A673 (cell line): ENCODE measurements at regions not wholly inside any gene's neighbourhood (a gene's known extent, or its start where the extent isn't known, plus 50 kb on each side); places are given as distances from the start of the nearest gene placed in this dataset.

ENCODE experiments used
- BruUV-seq: library from RNA; stranded (reverse); fragments of 400-500 nt; replicated peaks from 2 replicates; lab custom pipeline; 2021; lab: Mats Ljungman, UMichigan
- CTCF ChIA-PET: fragments of 300-600 bp; sonication (Branson Sonifier 250); formaldehyde crosslinking; loops from one replicate; lab custom pipeline; 2022; ENCODE audit warnings: antibody characterized with exemption; lab: Charles Lee
- POLR2A ChIA-PET: fragments of 300-600 bp; sonication (Branson Sonifier 250); formaldehyde crosslinking; loops from one replicate; lab custom pipeline; 2022; ENCODE audit warnings: antibody characterized with exemption; ENCODE audit not compliant: low non-redundant PET; lab: Charles Lee
- DNase-seq: peaks from one replicate; pipeline ENCODE4 v3.0.0-alpha.2; 2015; ENCODE audit warnings: low spot score
- H3K27ac ChIP-seq: fragments of 200-600 bp; sonication (generic); 2 replicates; pipeline ENCODE4 v1.5.1; 2016; ENCODE audit warnings: mixed run types, low read depth, mild to moderate bottlenecking, mixed read lengths, antibody characterized with exemption, low read length; ENCODE audit not compliant: poor library complexity, severe bottlenecking
- H3K27me3 ChIP-seq: fragments of 200-600 bp; sonication (generic); replicated peaks from 2 replicates; pipeline ENCODE4 v1.6.1; 2017; ENCODE audit warnings: mixed run types, low read depth, mild to moderate bottlenecking, mixed read lengths, antibody characterized with exemption, low read length; ENCODE audit not compliant: insufficient read depth, poor library complexity
- H3K36me3 ChIP-seq: fragments of 200-600 bp; sonication (generic); 2 replicates; pipeline ENCODE4 v1.6.1; 2016; ENCODE audit warnings: mixed run types, mild to moderate bottlenecking, mixed read lengths, antibody characterized with exemption, low read length; ENCODE audit not compliant: insufficient read depth, poor library complexity, severe bottlenecking
- H3K4me1 ChIP-seq: fragments of 200-600 bp; sonication (generic); 2 replicates; pipeline ENCODE4 v1.6.1; 2017; ENCODE audit warnings: mixed run types, mild to moderate bottlenecking, mixed read lengths, antibody characterized with exemption, low read length; ENCODE audit not compliant: insufficient read depth, poor library complexity, severe bottlenecking
- H3K4me3 ChIP-seq: fragments of 200-600 bp; sonication (generic); 2 replicates; pipeline ENCODE4 v1.5.1; 2016; ENCODE audit warnings: low read depth, mixed run types, mild to moderate bottlenecking, mixed read lengths, low read length; ENCODE audit not compliant: poor library complexity, severe bottlenecking
- H3K9me3 ChIP-seq: fragments of 200-600 bp; sonication (generic); 2 replicates; pipeline ENCODE4 v1.6.1; 2016; ENCODE audit warnings: mixed run types, low read depth, mild to moderate bottlenecking, mixed read lengths, antibody characterized with exemption, low read length; ENCODE audit not compliant: poor library complexity, severe bottlenecking
- CTCF ChIP-seq: fragments of 300-800, 200-600 bp; sonication (generic); conservative IDR thresholded peaks from 2 replicates; pipeline ENCODE4 v1.5.1; 2017; ENCODE audit warnings: low read depth, mild to moderate bottlenecking, antibody characterized with exemption, low read length, moderate library complexity, mixed read lengths
- EZH2 ChIP-seq: fragments of 200-600 bp; sonication (generic); IDR thresholded peaks from 2 replicates; pipeline ENCODE4 v1.6.1; 2017; ENCODE audit warnings: borderline replicate concordance, low read depth, mild to moderate bottlenecking, mixed read lengths, antibody characterized with exemption, low read length; ENCODE audit not compliant: poor library complexity, severe bottlenecking
- intact Hi-C: fragments of 100-400 bp; cut with micrococcal nuclease; formaldehyde crosslinking; loops from one replicate; pipeline ENCODE4 v1.10.0; 2022; ENCODE audit not compliant: unreplicated experiment

DNA sequence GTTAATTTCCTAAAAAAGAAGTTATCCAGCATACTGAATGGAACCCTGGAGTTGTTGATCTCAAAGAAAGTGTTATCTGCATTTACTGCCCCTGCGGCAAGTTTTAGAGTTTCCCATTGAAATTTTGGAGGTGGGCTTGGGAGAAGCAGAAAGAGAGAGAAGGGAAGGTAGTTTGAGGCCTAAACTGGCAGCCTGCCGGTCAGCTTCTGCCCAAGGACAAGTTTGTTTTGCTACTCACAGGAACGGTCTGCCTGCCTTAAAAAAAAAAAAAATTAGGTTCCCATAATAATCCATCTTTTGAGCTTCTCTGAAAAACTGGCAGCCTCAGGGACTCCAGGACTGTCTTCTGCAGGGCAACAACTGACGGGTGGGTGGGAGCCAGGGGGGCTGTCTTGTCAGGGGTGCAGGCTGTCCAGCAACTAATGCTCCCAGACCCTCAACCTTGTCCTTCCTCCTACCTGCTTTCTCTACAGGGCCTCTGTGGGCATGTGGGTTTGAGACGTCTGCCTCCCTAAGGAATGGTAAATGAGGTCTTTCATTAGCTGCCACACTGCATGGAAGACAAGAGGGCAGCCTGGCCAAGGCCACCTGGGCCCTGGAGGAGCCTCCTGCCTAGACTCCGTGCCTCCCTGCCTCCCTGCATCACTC, 176.1 kb upstream of the KCNG1 start:
- H3K9me3 ChIP-seq, result no peaks in the 10 kb centered on the region
- no TSS peak for BruUV-seq
- TF ChIP-seq CTCF (no peak), EZH2 (no peak)
- H3K36me3 ChIP-seq, result no peaks in the 10 kb centered on the region
- H3K27me3 ChIP-seq, result peaks cover 13% of the 10 kb centered on the region
- no peak overlapping the region for H3K27ac ChIP-seq
- no peak overlapping the region for H3K4me3 ChIP-seq
- ChIA-PET CTCF (no interaction called here), POLR2A (no interaction called here)
- no peaks in the 10 kb centered on the region for H3K4me1 ChIP-seq
- intact Hi-C loops, result no loop called here
- DNase-seq, result no peak

DNA sequence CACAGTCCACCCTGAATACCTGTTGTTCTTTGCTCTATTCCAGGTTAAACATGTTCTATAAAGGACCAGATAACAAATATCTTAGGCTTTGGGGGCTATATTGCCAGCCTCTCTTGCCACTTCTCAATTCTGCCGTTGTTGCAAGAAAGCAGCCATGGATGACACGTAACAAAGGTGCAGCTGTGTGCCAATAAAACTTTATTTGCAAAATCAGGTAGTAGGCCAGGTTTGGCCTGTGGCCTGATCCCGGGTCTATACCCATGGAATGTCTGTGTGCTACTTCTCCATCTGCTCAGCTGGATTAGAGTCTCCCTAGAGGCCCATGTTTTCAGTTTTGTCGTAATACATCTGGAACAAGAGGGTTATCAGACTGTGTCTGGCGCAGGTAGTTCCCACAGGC, 175.3 kb upstream of the KCNG1 start:
- POLR2A ChIA-PET, result no interaction called here
- BruUV-seq, result no TSS peak
- Histone ChIP-seq H3K9me3 (no peaks in the 10 kb centered on the region), H3K27ac (no peak overlapping the region), H3K4me3 (no peak overlapping the region), H3K27me3 (peaks cover 13% of the 10 kb centered on the region), H3K4me1 (no peaks in the 10 kb centered on the region), H3K36me3 (no peaks in the 10 kb centered on the region)
- TF ChIP-seq EZH2 (no peak), CTCF (no peak)
- intact Hi-C loops, result no loop called here
- no peak for DNase-seq
- CTCF ChIA-PET, result no interaction called here

- Histone ChIP-seq H3K27me3 (peaks cover 7% of the 10 kb centered on the region), H3K9me3 (no peaks in the 10 kb centered on the region), H3K4me1 (no peaks in the 10 kb centered on the region), H3K36me3 (no peaks in the 10 kb centered on the region), H3K4me3 (no peak overlapping the region), H3K27ac (no peak overlapping the region)
- ChIA-PET CTCF (no interaction called here), POLR2A (no interaction called here)
- no peak for DNase-seq
- TF ChIP-seq CTCF (no peak), EZH2 (no peak)
- no TSS peak for BruUV-seq
- intact Hi-C loops, result no loop called here
These were observed 174.2 kb upstream of the KCNG1 start for GRCh38 chr20:51196991-51197651.
